WTC11 (cell line): ENCODE measurements at regions not wholly inside any gene's neighbourhood (a gene's known extent, or its start where the extent isn't known, plus 50 kb on each side); places are given as distances from the start of the nearest gene placed in this dataset.

Experiments used
- ATAC-seq: fragments of 200-7000 bp; cut with Tn5 transposase; 2 replicates; pipeline ENCODE4 v1.10.0; 2021; ENCODE audit warnings: mild to moderate bottlenecking, moderate library complexity
- CTCF ChIA-PET: fragments of 300-600 bp; sonication (Branson Sonifier 250); formaldehyde crosslinking; loops from one replicate; lab custom pipeline; 2021; ENCODE audit warnings: antibody characterized with exemption; lab: Charles Lee
- POLR2A ChIA-PET: fragments of 350-600 bp; sonication (Branson Sonifier 250); formaldehyde crosslinking; loops from one replicate; lab custom pipeline; 2021; ENCODE audit warnings: antibody characterized with exemption; lab: Charles Lee
- DNase-seq: peaks from one replicate; pipeline ENCODE4 v3.0.0; 2021; ENCODE audit warnings: low spot score
- H3K27ac Mint-ChIP-seq: 2 replicates; pipeline ENCODE4 v1.8.0; 2021; ENCODE audit warnings: mixed read lengths
- H3K27me3 Mint-ChIP-seq: 2 replicates; pipeline ENCODE4 v1.8.0; 2021; ENCODE audit warnings: low read depth, mild to moderate bottlenecking, moderate library complexity, mixed read lengths
- H3K36me3 Mint-ChIP-seq: 2 replicates; pipeline ENCODE4 v1.8.0; 2021; ENCODE audit warnings: mixed read lengths
- H3K4me1 Mint-ChIP-seq: 2 replicates; pipeline ENCODE4 v1.8.0; 2022; ENCODE audit warnings: mixed read lengths
- H3K4me3 Mint-ChIP-seq: 2 replicates; pipeline ENCODE4 v1.8.0; 2021; ENCODE audit warnings: mild to moderate bottlenecking, moderate library complexity, mixed read lengths
- H3K9me3 Mint-ChIP-seq: 2 replicates; pipeline ENCODE4 v1.8.0; 2021; ENCODE audit warnings: mixed read lengths
- CREM ChIP-seq: sonication (generic); formaldehyde crosslinking; IDR thresholded peaks from 2 replicates; pipeline ENCODE4 v1.8.1; 2022; ENCODE audit warnings: mild to moderate bottlenecking, missing genetic modification reagents, moderate library complexity
- NFYB ChIP-seq: sonication (generic); formaldehyde crosslinking; conservative IDR thresholded peaks from 2 replicates; pipeline ENCODE4 v1.8.0; 2022; ENCODE audit warnings: low read depth, missing genetic modification reagents
- NR2C2 ChIP-seq: sonication (generic); formaldehyde crosslinking; IDR thresholded peaks from 2 replicates; pipeline ENCODE4 v1.8.0; 2022; ENCODE audit warnings: mild to moderate bottlenecking, missing genetic modification reagents
- PRRX2 ChIP-seq: fragments of 250-450 bp; sonication (Bioruptor Pico); IDR thresholded peaks from 2 replicates; pipeline ENCODE4 v1.8.0; 2021; ENCODE audit warnings: mild to moderate bottlenecking
- ZBTB21 ChIP-seq: sonication (generic); formaldehyde crosslinking; IDR thresholded peaks from 2 replicates; pipeline ENCODE4 v1.8.1; 2023; ENCODE audit warnings: mild to moderate bottlenecking, missing genetic modification reagents, borderline replicate concordance
- ZNF263 ChIP-seq: sonication (generic); formaldehyde crosslinking; IDR thresholded peaks from 2 replicates; pipeline ENCODE4 v1.8.1; 2022; ENCODE audit warnings: low read depth, mild to moderate bottlenecking, moderate library complexity, missing genetic modification reagents
- ZNF671 ChIP-seq: fragments of 250-450 bp; sonication (Bioruptor Pico); IDR thresholded peaks from 2 replicates; pipeline ENCODE4 v1.8.0; 2021; ENCODE audit warnings: mild to moderate bottlenecking
- TF ChIP-seq, protein P1 (sequence below): fragments of 250-450 bp; sonication (Bioruptor Pico); IDR thresholded peaks from 2 replicates; pipeline ENCODE4 v1.8.0; 2021; ENCODE audit warnings: mild to moderate bottlenecking
- TF ChIP-seq, protein P2 (sequence below): fragments of 250-450 bp; sonication (Bioruptor Pico); IDR thresholded peaks from 2 replicates; pipeline ENCODE4 v1.9.0; 2021; ENCODE audit warnings: mild to moderate bottlenecking
- TF ChIP-seq, protein P3 (sequence below): fragments of 250-450 bp; sonication (Bioruptor Pico); IDR thresholded peaks from 2 replicates; pipeline ENCODE4 v1.9.0; 2021; ENCODE audit warnings: moderate library complexity, mild to moderate bottlenecking, inconsistent platforms, borderline replicate concordance
- TF ChIP-seq, protein P4 (sequence below): sonication (generic); formaldehyde crosslinking; IDR thresholded peaks from 2 replicates; pipeline ENCODE4 v1.8.1; 2023; ENCODE audit warnings: mild to moderate bottlenecking, missing genetic modification reagents, borderline replicate concordance
- TF ChIP-seq, protein P5 (sequence below): sonication (generic); formaldehyde crosslinking; IDR thresholded peaks from 2 replicates; pipeline ENCODE4 v1.8.0; 2022; ENCODE audit warnings: mild to moderate bottlenecking, missing genetic modification reagents
- TF ChIP-seq, protein P6 (sequence below): sonication (generic); formaldehyde crosslinking; conservative IDR thresholded peaks from 2 replicates; pipeline ENCODE4 v1.8.1; 2022; ENCODE audit warnings: mild to moderate bottlenecking, missing genetic modification reagents
- TF ChIP-seq, protein P7 (sequence below): sonication (generic); formaldehyde crosslinking; IDR thresholded peaks from 2 replicates; pipeline ENCODE4 v1.8.0; 2022; ENCODE audit warnings: mild to moderate bottlenecking, missing genetic modification reagents

DNA sequence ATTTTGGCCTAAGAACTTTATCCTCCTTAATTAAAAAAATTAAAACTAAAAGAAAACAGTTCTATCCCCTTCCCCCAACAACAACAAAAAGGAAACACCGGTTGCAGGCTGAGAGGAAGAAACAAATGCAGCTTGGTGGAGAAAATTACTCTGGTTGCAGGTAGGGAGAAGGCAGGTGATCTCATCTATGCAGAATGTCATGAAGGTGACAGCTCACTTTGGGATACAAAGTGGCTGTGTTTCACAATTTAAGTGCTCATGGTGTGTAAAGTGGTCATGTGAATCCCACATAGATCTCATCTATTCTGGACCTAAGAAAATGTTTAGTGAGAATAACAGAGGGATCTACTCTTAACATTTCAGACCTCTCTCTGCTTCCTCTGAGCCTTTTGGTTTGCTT is 219.7 kb upstream of the PKP2 start (continued):
- TF ChIP-seq, protein P1, sequence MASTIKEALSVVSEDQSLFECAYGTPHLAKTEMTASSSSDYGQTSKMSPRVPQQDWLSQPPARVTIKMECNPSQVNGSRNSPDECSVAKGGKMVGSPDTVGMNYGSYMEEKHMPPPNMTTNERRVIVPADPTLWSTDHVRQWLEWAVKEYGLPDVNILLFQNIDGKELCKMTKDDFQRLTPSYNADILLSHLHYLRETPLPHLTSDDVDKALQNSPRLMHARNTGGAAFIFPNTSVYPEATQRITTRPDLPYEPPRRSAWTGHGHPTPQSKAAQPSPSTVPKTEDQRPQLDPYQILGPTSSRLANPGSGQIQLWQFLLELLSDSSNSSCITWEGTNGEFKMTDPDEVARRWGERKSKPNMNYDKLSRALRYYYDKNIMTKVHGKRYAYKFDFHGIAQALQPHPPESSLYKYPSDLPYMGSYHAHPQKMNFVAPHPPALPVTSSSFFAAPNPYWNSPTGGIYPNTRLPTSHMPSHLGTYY (CRISPR knock-in tag): no peak
- TF ChIP-seq, protein P2, sequence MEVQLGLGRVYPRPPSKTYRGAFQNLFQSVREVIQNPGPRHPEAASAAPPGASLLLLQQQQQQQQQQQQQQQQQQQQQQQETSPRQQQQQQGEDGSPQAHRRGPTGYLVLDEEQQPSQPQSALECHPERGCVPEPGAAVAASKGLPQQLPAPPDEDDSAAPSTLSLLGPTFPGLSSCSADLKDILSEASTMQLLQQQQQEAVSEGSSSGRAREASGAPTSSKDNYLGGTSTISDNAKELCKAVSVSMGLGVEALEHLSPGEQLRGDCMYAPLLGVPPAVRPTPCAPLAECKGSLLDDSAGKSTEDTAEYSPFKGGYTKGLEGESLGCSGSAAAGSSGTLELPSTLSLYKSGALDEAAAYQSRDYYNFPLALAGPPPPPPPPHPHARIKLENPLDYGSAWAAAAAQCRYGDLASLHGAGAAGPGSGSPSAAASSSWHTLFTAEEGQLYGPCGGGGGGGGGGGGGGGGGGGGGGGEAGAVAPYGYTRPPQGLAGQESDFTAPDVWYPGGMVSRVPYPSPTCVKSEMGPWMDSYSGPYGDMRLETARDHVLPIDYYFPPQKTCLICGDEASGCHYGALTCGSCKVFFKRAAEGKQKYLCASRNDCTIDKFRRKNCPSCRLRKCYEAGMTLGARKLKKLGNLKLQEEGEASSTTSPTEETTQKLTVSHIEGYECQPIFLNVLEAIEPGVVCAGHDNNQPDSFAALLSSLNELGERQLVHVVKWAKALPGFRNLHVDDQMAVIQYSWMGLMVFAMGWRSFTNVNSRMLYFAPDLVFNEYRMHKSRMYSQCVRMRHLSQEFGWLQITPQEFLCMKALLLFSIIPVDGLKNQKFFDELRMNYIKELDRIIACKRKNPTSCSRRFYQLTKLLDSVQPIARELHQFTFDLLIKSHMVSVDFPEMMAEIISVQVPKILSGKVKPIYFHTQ: no peak
- TF ChIP-seq, protein P3, sequence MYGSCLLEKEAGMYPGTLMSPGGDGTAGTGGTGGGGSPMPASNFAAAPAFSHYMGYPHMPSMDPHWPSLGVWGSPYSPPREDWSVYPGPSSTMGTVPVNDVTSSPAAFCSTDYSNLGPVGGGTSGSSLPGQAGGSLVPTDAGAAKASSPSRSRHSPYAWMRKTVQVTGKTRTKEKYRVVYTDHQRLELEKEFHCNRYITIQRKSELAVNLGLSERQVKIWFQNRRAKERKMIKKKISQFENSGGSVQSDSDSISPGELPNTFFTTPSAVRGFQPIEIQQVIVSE: no peak
- no peak for TF ChIP-seq ZNF263 (CRISPR knock-in tag)
- no peak for TF ChIP-seq PRRX2 (CRISPR knock-in tag)
- TF ChIP-seq NR2C2 (CRISPR knock-in tag): no peak
- TF ChIP-seq NFYB: no peak
- TF ChIP-seq, protein P4, sequence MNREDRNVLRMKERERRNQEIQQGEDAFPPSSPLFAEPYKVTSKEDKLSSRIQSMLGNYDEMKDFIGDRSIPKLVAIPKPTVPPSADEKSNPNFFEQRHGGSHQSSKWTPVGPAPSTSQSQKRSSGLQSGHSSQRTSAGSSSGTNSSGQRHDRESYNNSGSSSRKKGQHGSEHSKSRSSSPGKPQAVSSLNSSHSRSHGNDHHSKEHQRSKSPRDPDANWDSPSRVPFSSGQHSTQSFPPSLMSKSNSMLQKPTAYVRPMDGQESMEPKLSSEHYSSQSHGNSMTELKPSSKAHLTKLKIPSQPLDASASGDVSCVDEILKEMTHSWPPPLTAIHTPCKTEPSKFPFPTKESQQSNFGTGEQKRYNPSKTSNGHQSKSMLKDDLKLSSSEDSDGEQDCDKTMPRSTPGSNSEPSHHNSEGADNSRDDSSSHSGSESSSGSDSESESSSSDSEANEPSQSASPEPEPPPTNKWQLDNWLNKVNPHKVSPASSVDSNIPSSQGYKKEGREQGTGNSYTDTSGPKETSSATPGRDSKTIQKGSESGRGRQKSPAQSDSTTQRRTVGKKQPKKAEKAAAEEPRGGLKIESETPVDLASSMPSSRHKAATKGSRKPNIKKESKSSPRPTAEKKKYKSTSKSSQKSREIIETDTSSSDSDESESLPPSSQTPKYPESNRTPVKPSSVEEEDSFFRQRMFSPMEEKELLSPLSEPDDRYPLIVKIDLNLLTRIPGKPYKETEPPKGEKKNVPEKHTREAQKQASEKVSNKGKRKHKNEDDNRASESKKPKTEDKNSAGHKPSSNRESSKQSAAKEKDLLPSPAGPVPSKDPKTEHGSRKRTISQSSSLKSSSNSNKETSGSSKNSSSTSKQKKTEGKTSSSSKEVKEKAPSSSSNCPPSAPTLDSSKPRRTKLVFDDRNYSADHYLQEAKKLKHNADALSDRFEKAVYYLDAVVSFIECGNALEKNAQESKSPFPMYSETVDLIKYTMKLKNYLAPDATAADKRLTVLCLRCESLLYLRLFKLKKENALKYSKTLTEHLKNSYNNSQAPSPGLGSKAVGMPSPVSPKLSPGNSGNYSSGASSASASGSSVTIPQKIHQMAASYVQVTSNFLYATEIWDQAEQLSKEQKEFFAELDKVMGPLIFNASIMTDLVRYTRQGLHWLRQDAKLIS: no peak
- TF ChIP-seq, protein P5, sequence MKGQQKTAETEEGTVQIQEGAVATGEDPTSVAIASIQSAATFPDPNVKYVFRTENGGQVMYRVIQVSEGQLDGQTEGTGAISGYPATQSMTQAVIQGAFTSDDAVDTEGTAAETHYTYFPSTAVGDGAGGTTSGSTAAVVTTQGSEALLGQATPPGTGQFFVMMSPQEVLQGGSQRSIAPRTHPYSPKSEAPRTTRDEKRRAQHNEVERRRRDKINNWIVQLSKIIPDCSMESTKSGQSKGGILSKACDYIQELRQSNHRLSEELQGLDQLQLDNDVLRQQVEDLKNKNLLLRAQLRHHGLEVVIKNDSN (CRISPR knock-in tag): no peak

DNA sequence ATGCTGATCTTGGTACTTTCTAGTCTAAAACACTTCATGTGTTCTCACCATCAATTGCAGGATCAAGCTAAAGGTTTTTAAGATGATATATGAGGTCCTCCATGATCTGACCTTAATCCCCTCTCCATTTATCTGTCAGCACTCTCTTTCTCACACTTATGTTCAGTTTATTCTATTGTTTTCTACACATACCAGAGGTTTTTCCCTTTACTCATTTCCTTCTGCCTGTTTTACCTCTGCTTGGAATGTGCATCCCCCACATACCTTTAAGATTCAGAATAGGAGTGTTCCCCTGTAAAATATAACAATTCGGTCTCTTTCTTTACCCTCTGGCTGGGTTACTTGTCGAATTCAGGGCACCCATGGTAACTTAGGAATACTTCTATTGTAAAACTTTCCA is 219.1 kb upstream of the PKP2 start:
- TF ChIP-seq, protein P6, sequence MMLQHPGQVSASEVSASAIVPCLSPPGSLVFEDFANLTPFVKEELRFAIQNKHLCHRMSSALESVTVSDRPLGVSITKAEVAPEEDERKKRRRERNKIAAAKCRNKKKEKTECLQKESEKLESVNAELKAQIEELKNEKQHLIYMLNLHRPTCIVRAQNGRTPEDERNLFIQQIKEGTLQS (CRISPR knock-in tag): no peak
- TF ChIP-seq, protein P7, sequence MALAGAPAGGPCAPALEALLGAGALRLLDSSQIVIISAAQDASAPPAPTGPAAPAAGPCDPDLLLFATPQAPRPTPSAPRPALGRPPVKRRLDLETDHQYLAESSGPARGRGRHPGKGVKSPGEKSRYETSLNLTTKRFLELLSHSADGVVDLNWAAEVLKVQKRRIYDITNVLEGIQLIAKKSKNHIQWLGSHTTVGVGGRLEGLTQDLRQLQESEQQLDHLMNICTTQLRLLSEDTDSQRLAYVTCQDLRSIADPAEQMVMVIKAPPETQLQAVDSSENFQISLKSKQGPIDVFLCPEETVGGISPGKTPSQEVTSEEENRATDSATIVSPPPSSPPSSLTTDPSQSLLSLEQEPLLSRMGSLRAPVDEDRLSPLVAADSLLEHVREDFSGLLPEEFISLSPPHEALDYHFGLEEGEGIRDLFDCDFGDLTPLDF (CRISPR knock-in tag): no peak
- TF ChIP-seq CREM (CRISPR knock-in tag): no peak
- TF ChIP-seq, protein P3: no peak
- TF ChIP-seq ZBTB21 (CRISPR knock-in tag): no peak
- no peak for TF ChIP-seq ZNF671 (CRISPR knock-in tag)
- ATAC-seq (no peak), DNase-seq (no peak)
- Mint-ChIP-seq H3K4me1 (peaks cover 28% of the 10 kb centered on the region), H3K27me3 (no peaks in the 10 kb centered on the region), H3K9me3 (peaks cover 4% of the 10 kb centered on the region; the same call in 1 of the 2 replicates), H3K27ac (no peak overlapping the region), H3K4me3 (no peak overlapping the region), H3K36me3 (no peaks in the 10 kb centered on the region)
- CTCF ChIA-PET: no interaction called here
- POLR2A ChIA-PET: interaction anchor here (0.6 kb wide), 1 partner anchor 318 kb away, joined by 5 read pairs; no protein-coding TSS in a partner anchor
